SK-N-SH (cell line): ENCODE measurements at regions not wholly inside any gene's neighbourhood (a gene's known extent, or its start where the extent isn't known, plus 50 kb on each side); places are given as distances from the start of the nearest gene placed in this dataset.

Experiments used
- CTCF ChIA-PET: fragments of 300-600, 350-600 bp; formaldehyde crosslinking; extraction: SDS; loops from one replicate; lab custom pipeline; 2021; lab: Yijun Ruan, JAX
- POLR2A ChIA-PET: fragments of 350-600 bp; sonication (Branson Sonifier 250); formaldehyde crosslinking; extraction: SDS; loops from one replicate; lab custom pipeline; 2020; ENCODE audit warnings: antibody characterized with exemption, inconsistent platforms; lab: Yijun Ruan, JAX
- DNase-seq: peaks from one replicate; pipeline ENCODE4 v3.0.0; 2012
- H2AFZ ChIP-seq: fragments of 200-600 bp; sonication (generic); 2 replicates; pipeline ENCODE4 v1.8.1; 2016; ENCODE audit warnings: antibody characterized with exemption, mild to moderate bottlenecking, low read depth
- H3F3A ChIP-seq: fragments of 200-600 bp; sonication (generic); replicated peaks from 2 replicates; pipeline ENCODE3; 2016; ENCODE audit warnings: antibody characterized with exemption, mild to moderate bottlenecking; ENCODE audit not compliant: insufficient read depth
- H3K27ac ChIP-seq, 2 experiments: fragments of 200-500 bp in 1 of 2; fragments of 200-600 bp in 1 of 2; sonication (Bioruptor generic) in 1 of 2; sonication (generic), shearing (Covaris generic) in 1 of 2; 2 replicates each; pipeline versions ENCODE4 v1.5.1 to v1.6.1; 2014 to 2016; ENCODE audit warnings: low read depth in 2 of 2, inconsistent platforms in 1 of 2, low read length in 1 of 2, mild to moderate bottlenecking in 1 of 2, mixed read lengths in 1 of 2
- H3K27me3 ChIP-seq: fragments of 200-600 bp; sonication (generic), shearing (Covaris generic); 2 replicates; pipeline ENCODE4 v1.6.1; 2016; ENCODE audit warnings: mixed run types; ENCODE audit not compliant: insufficient read depth
- H3K36me3 ChIP-seq, 2 experiments: fragments of 200-500 bp in 1 of 2; fragments of 200-600 bp in 1 of 2; sonication (Bioruptor generic) in 1 of 2; sonication (generic) in 1 of 2; replicated peaks in 1 of 2; 2 replicates each; pipeline versions ENCODE3 to v1.5.1; 2014 to 2016; ENCODE audit warnings: low read length in 1 of 2, mild to moderate bottlenecking in 1 of 2; ENCODE audit not compliant: insufficient read depth in 2 of 2, control insufficient read depth in 1 of 2
- H3K4me1 ChIP-seq, 2 experiments: fragments of 200-500 bp in 1 of 2; fragments of 200-600 bp in 1 of 2; sonication (Bioruptor generic) in 1 of 2; sonication (generic), shearing (Covaris generic) in 1 of 2; 2 replicates each; pipeline versions ENCODE4 v1.5.1 to v1.6.1; 2014 to 2016; ENCODE audit warnings: low read depth in 1 of 2, low read length in 1 of 2, mixed run types in 1 of 2; ENCODE audit not compliant: insufficient read depth in 2 of 2, control insufficient read depth in 1 of 2
- H3K4me2 ChIP-seq: fragments of 200-600 bp; sonication (generic), shearing (Covaris generic); 2 replicates; pipeline ENCODE4 v1.6.1; 2017; ENCODE audit warnings: mixed run types
- H3K4me3 ChIP-seq, 2 experiments: fragments of 200-500 bp in 1 of 2; fragments of 200-600 bp in 1 of 2; sonication (Bioruptor generic) in 1 of 2; sonication (generic), shearing (Covaris generic) in 1 of 2; 2 replicates each; pipeline versions ENCODE4 v1.5.1 to v1.8.1; 2014 to 2016; ENCODE audit warnings: low read depth in 2 of 2, inconsistent platforms in 1 of 2, low read length in 1 of 2, mild to moderate bottlenecking in 1 of 2, mixed read lengths in 1 of 2, moderate library complexity in 1 of 2
- H3K79me2 ChIP-seq: fragments of 200-600 bp; sonication (generic); 2 replicates; pipeline ENCODE4 v1.8.1; 2017; ENCODE audit warnings: mild to moderate bottlenecking; ENCODE audit not compliant: insufficient read depth
- H3K9ac ChIP-seq: fragments of 200-600 bp; sonication (generic); 2 replicates; pipeline ENCODE4 v1.6.1; 2017; ENCODE audit warnings: mixed run types
- H3K9me2 ChIP-seq: fragments of 200-600 bp; sonication (generic); 2 replicates; pipeline ENCODE4 v1.6.1; 2017; ENCODE audit warnings: mixed run types
- H3K9me3 ChIP-seq: fragments of 200-600 bp; sonication (generic); 2 replicates; pipeline ENCODE4 v1.6.1; 2017; ENCODE audit warnings: mixed run types, mild to moderate bottlenecking, moderate library complexity
- H4K20me1 ChIP-seq: fragments of 200-600 bp; sonication (generic); 2 replicates; pipeline ENCODE4 v1.6.1; 2017; ENCODE audit warnings: mild to moderate bottlenecking, mixed run types; ENCODE audit not compliant: insufficient read depth
- CHD2 ChIP-seq: fragments of 150-350 bp; IDR thresholded peaks from 2 replicates; pipeline ENCODE4 v1.6.1; 2018; ENCODE audit warnings: low read length; ENCODE audit not compliant: partially characterized antibody
- ELF1 ChIP-seq: IDR thresholded peaks from 2 replicates; pipeline ENCODE4 v1.4.0; 2012
- EZH2phosphoT487 ChIP-seq: fragments of 200-600 bp; sonication (generic); IDR thresholded peaks from 2 replicates; pipeline ENCODE4 v1.6.1; 2017; ENCODE audit warnings: low read depth, mixed run types, mild to moderate bottlenecking, antibody characterized with exemption, moderate library complexity, borderline replicate concordance
- GATA2 ChIP-seq: sonication (generic); formaldehyde crosslinking; IDR thresholded peaks from 2 replicates; pipeline ENCODE4 v1.5.0; 2020; ENCODE audit warnings: mild to moderate bottlenecking, missing genetic modification reagents
- POLR2AphosphoS5 ChIP-seq: IDR thresholded peaks from 2 replicates; pipeline ENCODE4 v1.6.1; 2012; ENCODE audit warnings: low read depth, low read length
- RAD21 ChIP-seq: IDR thresholded peaks from 2 replicates; pipeline ENCODE4 v1.6.1; 2012; ENCODE audit warnings: mild to moderate bottlenecking, low read length
- RCOR1 ChIP-seq: fragments of 150-350 bp; IDR thresholded peaks from 2 replicates; pipeline ENCODE4 v1.6.1; 2017; ENCODE audit warnings: antibody characterized with exemption, low read length
- RXRA ChIP-seq: IDR thresholded peaks from 2 replicates; pipeline ENCODE4 v1.4.0; 2012; ENCODE audit warnings: low read depth, mild to moderate bottlenecking, borderline replicate concordance
- SIN3A ChIP-seq: IDR thresholded peaks from 2 replicates; pipeline ENCODE4 v1.6.1; 2012; ENCODE audit warnings: low read depth, mild to moderate bottlenecking, low read length, moderate library complexity, borderline replicate concordance
- TAF1 ChIP-seq: IDR thresholded peaks from 2 replicates; pipeline ENCODE4 v1.6.1; 2012; ENCODE audit warnings: low read depth, mild to moderate bottlenecking, low read length, moderate library complexity, borderline replicate concordance
- TCF12 ChIP-seq: IDR thresholded peaks from 2 replicates; pipeline ENCODE4 v1.4.0; 2012
- TEAD4 ChIP-seq: IDR thresholded peaks from 2 replicates; pipeline ENCODE4 v1.4.0; 2012; ENCODE audit warnings: mild to moderate bottlenecking, borderline replicate concordance; ENCODE audit not compliant: insufficient read depth
- YY1 ChIP-seq: IDR thresholded peaks from 2 replicates; pipeline ENCODE4 v1.4.0; 2012; ENCODE audit warnings: low read depth, mild to moderate bottlenecking
- WGBS: methylation state at CpG from one replicate; pipeline ENCODE4 v1.1.6; 2017; ENCODE audit warnings: low lambda C conversion rate; 5-methylcytosine and 5-hydroxymethylcytosine counted together
- TF ChIP-seq, protein P1 (sequence below): IDR thresholded peaks from 2 replicates; pipeline ENCODE4 v1.6.1; 2012; ENCODE audit warnings: mild to moderate bottlenecking, low read depth, low read length, moderate library complexity
- TF ChIP-seq, protein P2 (sequence below): IDR thresholded peaks from 2 replicates; pipeline ENCODE4 v1.4.0; 2012; ENCODE audit warnings: low read depth
- TF ChIP-seq, protein P3 (sequence below): IDR thresholded peaks from 2 replicates; pipeline ENCODE4 v1.4.0; 2012; ENCODE audit warnings: low read depth, borderline replicate concordance

DNA sequence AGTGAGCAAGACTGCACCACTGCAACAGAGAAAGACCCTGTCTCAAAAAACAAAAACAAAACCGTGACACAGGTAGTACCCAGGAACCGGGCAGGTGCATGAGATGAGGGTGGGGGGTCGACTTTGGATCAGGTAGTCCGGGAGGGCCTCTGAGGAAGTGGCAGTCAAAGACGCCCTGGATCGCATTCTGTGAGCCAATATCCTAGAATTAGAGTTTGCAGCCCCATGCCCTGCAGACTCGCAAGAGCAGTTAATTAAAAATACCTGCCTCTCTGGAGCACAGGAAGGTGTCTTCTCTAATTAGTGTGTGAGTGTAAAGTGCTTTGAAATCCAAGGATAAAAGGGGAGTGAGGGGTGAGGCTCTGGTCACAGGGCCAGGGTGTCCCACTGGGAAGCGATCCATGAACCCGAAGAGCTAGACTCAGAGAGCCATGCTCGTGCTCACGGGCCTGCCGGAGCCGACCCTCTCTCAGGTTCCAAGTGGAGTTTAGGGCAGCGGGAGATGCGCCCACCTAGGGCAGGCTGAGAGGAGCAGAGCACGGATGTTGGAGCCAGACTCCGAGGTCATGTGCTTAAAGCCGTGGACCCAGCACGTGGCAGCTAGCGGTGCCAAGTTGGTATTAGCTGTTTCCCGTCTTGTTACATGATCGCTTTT lies 74.7 kb upstream of the PTPN1 start:
- no peak for DNase-seq
- TF ChIP-seq TCF12, result no peak
- TF ChIP-seq TAF1, result no peak
- TF ChIP-seq EZH2phosphoT487, result no peak
- TF ChIP-seq RXRA, result no peak
- TF ChIP-seq CHD2, result no peak
- TF ChIP-seq, protein P1, sequence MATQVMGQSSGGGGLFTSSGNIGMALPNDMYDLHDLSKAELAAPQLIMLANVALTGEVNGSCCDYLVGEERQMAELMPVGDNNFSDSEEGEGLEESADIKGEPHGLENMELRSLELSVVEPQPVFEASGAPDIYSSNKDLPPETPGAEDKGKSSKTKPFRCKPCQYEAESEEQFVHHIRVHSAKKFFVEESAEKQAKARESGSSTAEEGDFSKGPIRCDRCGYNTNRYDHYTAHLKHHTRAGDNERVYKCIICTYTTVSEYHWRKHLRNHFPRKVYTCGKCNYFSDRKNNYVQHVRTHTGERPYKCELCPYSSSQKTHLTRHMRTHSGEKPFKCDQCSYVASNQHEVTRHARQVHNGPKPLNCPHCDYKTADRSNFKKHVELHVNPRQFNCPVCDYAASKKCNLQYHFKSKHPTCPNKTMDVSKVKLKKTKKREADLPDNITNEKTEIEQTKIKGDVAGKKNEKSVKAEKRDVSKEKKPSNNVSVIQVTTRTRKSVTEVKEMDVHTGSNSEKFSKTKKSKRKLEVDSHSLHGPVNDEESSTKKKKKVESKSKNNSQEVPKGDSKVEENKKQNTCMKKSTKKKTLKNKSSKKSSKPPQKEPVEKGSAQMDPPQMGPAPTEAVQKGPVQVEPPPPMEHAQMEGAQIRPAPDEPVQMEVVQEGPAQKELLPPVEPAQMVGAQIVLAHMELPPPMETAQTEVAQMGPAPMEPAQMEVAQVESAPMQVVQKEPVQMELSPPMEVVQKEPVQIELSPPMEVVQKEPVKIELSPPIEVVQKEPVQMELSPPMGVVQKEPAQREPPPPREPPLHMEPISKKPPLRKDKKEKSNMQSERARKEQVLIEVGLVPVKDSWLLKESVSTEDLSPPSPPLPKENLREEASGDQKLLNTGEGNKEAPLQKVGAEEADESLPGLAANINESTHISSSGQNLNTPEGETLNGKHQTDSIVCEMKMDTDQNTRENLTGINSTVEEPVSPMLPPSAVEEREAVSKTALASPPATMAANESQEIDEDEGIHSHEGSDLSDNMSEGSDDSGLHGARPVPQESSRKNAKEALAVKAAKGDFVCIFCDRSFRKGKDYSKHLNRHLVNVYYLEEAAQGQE, result no peak
- TF ChIP-seq, protein P2, sequence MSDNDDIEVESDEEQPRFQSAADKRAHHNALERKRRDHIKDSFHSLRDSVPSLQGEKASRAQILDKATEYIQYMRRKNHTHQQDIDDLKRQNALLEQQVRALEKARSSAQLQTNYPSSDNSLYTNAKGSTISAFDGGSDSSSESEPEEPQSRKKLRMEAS, result no peak
- no peak for TF ChIP-seq SIN3A
- no peak for TF ChIP-seq RCOR1
- no peak for TF ChIP-seq TEAD4
- TF ChIP-seq, protein P3, sequence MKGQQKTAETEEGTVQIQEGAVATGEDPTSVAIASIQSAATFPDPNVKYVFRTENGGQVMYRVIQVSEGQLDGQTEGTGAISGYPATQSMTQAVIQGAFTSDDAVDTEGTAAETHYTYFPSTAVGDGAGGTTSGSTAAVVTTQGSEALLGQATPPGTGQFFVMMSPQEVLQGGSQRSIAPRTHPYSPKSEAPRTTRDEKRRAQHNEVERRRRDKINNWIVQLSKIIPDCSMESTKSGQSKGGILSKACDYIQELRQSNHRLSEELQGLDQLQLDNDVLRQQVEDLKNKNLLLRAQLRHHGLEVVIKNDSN, result no peak
- no peak for TF ChIP-seq ELF1
- no peak for TF ChIP-seq RAD21
- no peak for TF ChIP-seq YY1
- TF ChIP-seq POLR2AphosphoS5, result no peak
- no peak for TF ChIP-seq GATA2 (CRISPR knock-in tag)
- no peaks in the 10 kb centered on the region for H3K9me3 ChIP-seq
- no peaks in the 10 kb centered on the region for H3K79me2 ChIP-seq
- POLR2A ChIA-PET, result no interaction called here
- no peak overlapping the region for H3K4me3 ChIP-seq
- no peak overlapping the region for H3K27ac ChIP-seq
- no peak overlapping the region for H3K9ac ChIP-seq
- no peaks in the 10 kb centered on the region for H3K27me3 ChIP-seq
- 87% methylated on average over 21 of the region's 22 CpGs for WGBS
- no peaks in the 10 kb centered on the region for H3K9me2 ChIP-seq
- H4K20me1 ChIP-seq, result no peaks in the 10 kb centered on the region
- peaks cover 1 to 7% of the 10 kb centered on the region in 2 experiments; a peak in 1 of 4 replicates for H3K4me1 ChIP-seq
- no peak overlapping the region for H2AFZ ChIP-seq
- peaks cover 18% of the 10 kb centered on the region for H3F3A ChIP-seq
- no peak overlapping the region for H3K4me2 ChIP-seq
- CTCF ChIA-PET, result no interaction called here
- H3K36me3 ChIP-seq, result no peaks in the 10 kb centered on the region
